Skin of body (tissue), 1 donor: ENCODE measurements at regions not wholly inside any gene's neighbourhood (a gene's known extent, or its start where the extent isn't known, plus 50 kb on each side); places are given as distances from the start of the nearest gene placed in this dataset.
"Not testable (repeated sequence)": the region's sequence is repeated elsewhere in the genome, so short reads cannot be mapped to it uniquely, and the experiment has no call there.

Experiments used
- DNase-seq: peaks from one replicate; lab custom pipeline; 2025; lab: John Stamatoyannopoulos, UW

GRCh38 chr2:225254363-225254762 lies 145.1 kb upstream of the NYAP2 start:
- no peak for DNase-seq

- DNase-seq = no peak
Observed at GRCh38 chr2:225244933-225245332, 154.6 kb upstream of the NYAP2 start.

DNA sequence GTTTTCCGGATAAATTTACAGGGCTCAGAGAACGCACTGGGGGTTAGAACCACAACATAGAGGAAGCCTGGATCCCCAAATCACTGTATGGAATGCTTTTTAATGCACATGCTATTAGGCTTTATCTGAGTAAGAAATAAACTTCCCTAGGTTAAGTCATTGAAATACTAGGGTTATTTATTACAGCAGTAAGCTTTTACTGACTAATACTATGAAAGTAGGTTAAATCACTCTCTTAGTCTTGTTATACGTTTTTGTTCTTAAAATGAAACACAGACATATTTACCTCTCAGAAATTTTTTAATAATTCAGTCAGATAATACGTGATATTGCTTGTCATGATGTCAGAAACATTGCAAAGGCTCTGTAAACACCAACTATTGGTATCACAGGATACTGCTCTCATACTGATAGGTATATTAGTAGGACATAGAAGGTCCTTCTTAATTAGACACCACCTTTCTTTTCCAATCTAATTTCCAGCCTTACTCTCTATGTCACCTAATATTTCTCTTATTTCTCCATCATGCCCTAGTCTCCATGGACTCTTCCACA lies 162.7 kb upstream of the NYAP2 start:
- DNase-seq = no peak

DNA sequence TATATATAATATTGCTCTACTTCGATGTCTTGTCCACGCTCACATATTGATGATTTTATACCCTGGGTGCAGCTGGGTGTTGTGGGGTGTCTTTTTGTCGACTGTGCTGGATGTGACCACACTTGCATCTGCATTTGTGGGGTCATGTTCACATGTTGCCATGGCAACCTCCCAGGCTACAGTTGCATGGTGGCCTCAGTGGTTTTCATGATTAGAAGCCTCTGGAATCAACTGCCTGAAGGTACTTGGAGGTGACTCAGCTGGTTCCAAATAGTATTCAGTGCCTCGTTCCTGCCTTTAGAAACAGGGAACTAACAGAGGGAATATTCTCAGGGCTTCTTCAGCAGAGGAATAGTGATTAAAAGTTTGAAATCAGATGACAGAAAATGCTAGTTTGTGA lies 166.3 kb upstream of the NYAP2 start:
- DNase-seq = no peak

DNA sequence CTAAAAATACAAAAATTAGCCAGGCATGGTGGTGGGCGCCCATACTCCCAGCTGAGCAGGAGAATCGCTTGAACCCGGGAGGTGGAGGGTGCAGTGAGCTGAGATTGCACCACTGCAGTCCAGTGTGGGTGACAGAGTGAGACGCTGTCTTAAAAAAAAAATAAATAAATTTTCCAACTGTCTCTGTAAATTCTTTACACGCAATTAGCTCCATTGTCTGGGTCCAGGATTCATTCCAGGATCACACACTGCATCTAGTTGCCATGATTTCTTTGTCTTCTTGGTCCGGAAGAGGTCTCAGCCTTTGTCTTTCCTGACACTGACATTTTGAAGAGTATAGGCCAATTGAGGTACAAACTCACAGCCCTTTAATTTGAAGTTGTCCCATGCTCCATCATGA lies 167.6 kb upstream of the NYAP2 start:
- no peak for DNase-seq

GRCh38 chr2:225229346-225229745 lies 170.2 kb upstream of the NYAP2 start:
- not testable (repeated sequence) for DNase-seq

GRCh38 chr2:225226441-225226840 lies 173.1 kb upstream of the NYAP2 start:
- no peak for DNase-seq

- DNase-seq = no peak
Observed at GRCh38 chr2:225223301-225223700, 176.2 kb upstream of the NYAP2 start.

- no peak for DNase-seq
Observed at GRCh38 chr2:225207471-225207870, 165.2 kb upstream of the DOCK10 start.

- no peak for DNase-seq
Observed at GRCh38 chr2:225207043-225207442, 164.8 kb upstream of the DOCK10 start.

DNA sequence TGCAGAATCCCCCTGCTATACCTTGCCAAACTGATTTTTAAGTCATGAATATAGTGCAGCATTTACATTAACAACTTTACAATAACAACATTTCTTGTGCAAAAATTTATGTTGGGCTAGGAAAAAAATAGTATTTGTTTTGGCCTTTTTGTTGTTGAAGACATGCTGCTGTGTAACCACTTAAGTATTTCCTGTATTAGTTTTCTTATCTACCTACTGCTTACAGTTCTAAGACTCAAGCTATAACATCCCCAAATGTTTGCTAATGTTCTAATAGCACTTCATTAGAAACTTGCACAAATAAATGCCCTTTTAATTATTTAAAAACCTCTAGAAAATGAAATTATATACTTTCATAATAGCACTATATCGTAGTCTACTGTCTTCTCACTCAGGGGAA lies 154.3 kb upstream of the DOCK10 start:
- no peak for DNase-seq

DNA sequence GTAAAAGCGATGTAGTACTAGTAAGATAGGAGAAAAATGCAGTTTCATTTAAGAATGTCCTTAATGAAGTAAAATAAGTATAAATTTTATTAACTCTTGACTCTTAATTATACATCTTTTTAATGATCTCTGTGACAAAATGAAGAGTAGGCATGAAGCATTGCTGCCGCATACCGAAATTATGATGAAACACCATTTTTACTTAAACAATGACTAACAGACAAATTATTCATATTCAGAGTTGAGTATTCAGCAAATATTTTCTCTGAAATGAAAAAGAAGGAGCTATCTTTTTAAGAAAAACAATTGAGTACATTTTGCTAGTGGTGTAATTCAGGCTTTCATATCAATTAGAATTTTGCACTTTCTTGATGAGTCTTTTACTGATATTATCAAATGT lies 150.6 kb upstream of the DOCK10 start:
- DNase-seq = no peak

- no peak for DNase-seq
Observed at GRCh38 chr2:225190987-225191386, 148.7 kb upstream of the DOCK10 start.

DNA sequence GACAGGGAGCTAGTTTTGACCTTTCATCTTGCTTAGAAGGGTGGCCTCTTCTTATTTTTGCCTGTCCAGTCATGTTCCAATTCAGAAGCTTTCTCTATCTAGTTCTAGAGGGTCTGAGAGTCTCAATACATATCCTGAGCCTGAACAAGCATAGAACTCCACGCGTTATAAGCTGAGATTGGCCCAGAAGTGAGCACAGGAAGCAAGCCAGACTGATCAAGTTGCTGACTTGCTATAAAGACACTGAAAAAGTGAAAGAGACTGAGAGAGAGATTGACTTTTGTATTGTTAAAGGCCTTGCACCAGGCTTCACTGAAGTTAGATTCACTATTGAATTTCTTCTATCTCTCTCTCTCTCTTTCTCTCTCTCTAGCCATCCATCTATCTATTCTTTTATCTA lies 142.7 kb upstream of the DOCK10 start:
- no peak for DNase-seq

GRCh38 chr2:225182126-225182525 lies 139.9 kb upstream of the DOCK10 start:
- no peak for DNase-seq

DNA sequence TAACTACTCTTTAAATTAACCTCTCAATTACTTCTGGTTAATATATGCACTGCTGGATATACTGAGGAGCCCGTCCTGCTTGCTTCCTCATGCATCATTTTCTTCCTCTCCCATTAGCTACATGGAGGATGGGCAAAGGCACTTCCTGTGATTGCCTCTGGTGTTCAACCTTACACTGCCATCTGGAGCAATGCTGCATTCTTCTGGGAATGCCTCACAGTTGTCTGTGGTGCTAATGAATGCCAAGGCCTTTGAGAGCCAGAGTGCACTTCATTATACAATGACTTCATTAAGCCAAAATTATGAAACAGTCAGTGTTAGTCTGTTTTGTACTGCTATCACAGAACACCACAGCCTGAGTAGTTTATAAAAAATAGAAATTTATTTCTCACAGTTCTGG lies 134.8 kb upstream of the DOCK10 start:
- DNase-seq = no peak

DNA sequence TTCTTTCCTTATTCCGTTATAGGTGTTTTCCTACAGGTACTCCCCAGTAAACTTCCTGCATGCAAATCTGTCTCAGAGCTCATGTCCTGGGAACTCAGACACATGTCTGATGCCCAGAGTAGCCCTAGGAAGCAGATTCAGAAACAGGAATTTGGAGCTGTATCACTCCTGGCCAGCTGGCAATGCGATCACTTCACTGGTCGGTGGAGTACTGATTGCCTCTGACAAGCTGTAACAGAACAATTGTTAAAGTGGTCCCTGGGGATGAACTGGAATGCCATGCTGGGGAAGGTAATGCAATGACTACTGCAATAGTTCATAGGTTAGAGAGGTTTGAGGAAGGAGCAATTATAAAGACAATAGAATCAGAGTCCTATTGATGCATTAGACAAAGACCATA lies 131.6 kb upstream of the DOCK10 start:
- peak; percentile 49 for DNase-seq

DNA sequence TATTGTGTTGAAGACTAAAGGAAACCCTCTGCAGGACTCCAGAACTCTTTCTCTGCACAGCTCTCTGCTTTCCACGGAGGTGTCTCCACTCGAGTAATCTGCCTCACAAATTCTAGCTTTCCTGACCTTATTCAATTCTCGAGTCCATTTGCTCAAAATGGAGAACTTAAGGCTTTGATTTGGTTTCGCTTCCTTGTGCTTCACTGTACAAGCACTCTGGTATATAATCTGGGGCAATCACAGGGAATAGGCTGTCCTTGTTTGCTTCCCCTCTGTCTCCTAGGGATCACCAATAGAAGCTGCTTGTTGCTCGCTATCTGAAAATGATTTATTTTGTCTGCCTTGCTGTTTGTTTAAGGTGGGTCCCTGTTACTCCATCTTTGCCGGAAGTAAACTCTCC lies 129.1 kb upstream of the DOCK10 start:
- DNase-seq = no peak

GRCh38 chr2:225170162-225170561 lies 127.9 kb upstream of the DOCK10 start:
- no peak for DNase-seq

- DNase-seq = no peak
Observed at GRCh38 chr2:225169396-225169795, 127.1 kb upstream of the DOCK10 start.

DNA sequence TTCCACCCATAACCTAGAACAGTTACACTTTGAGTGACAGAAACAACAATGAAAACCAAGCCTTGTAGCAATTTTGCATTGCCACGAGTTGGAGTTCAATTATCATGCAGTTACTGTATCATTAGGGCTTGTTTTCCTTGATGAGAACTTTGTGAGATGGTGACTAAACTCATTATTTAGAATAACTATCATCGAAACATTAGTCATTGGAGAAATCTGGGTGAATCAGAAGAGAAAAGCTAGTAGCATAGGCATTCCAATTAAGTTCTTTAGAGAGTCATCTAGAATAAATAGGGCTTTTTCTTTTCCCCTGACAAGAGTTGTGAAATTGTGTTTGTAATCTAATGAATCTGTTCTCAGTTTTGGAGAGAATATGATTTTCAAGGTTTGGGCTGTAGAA lies 122.8 kb upstream of the DOCK10 start:
- DNase-seq = no peak

DNA sequence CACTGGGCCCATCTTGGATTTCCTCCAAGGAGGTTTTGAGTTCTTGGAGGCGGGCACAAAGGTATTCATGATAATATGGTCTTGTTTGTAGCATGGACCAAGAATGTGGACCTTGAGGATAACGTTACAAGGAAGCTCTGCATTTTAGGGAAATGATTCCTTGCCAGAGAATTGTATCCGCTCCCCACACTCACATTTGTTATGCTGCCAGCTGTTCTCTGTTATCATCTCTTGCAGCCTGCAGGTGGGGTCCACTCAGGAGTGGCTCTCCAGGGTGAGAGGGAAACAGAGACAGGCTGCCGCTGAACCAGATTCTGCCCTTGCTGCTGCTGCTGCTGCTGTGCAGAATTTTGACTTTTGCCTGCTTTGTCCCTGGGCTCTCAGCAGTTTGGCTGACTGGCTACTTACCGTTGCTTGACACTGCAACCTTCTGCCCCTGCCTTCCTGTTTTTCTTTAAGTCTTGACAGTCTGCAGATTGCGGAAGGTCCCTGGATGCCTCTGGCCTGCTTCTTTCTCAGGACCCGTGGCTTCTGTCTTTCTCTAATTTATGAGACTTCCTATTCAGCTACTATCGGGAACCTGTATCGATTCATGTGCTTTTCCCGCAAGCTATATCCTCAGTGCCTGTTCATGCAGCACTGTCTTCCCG lies 122.3 kb upstream of the DOCK10 start:
- no peak for DNase-seq

DNA sequence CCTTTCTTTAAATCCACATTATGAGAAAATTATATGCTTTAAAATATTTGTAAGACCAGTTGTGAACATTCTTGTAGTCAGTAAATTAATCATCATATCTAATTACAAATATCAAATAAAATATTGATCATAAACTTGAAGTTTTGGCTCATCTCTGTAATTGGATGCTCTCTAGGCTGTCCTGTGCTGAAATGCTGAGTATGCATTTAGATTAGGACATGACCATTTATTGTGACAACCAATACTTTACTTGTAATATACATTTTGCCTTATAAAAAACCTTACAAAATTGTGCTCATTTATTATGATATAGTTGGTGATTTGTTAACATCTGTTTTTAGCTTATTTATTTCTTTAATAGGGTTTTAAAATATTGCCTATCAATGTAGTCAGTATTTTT lies 116.1 kb upstream of the DOCK10 start:
- DNase-seq = no peak
